ENCODE measurements at regions not wholly inside any gene's neighbourhood (a gene's known extent, or its start where the extent isn't known, plus 50 kb on each side); places are given as distances from the start of the nearest gene placed in this dataset.
A peak's percentile ranks its signal among the peaks of the same experiment; 100 is the strongest.
"Not testable (repeated sequence)": the region's sequence is repeated elsewhere in the genome, so short reads cannot be mapped to it uniquely, and the experiment has no call there.

- DNase-seq (ENCODE audit: low read depth, low spot score): not testable (repeated sequence)
These were observed 75.1 kb downstream of the KBTBD2 start for GRCh38 chr7:32816409-32816948.

GRCh38 chr7:32814779-32815178 is 76.8 kb downstream of the KBTBD2 start:
- not testable (repeated sequence) for DNase-seq (ENCODE audit: low read depth, low spot score)

- no peak for DNase-seq (ENCODE audit: low read depth, low spot score)
These were observed 81.7 kb downstream of the KBTBD2 start for GRCh38 chr7:32809871-32810270.

- no peak for DNase-seq (ENCODE audit: low read depth, low spot score)
These were observed 82.2 kb downstream of the KBTBD2 start for GRCh38 chr7:32809347-32809746.

GRCh38 chr7:32803406-32804141 is 88.0 kb downstream of the KBTBD2 start:
- no peak for DNase-seq (ENCODE audit: low read depth, low spot score)

GRCh38 chr7:32802305-32802910 is 89.2 kb downstream of the KBTBD2 start:
- DNase-seq (ENCODE audit: low read depth, low spot score): no peak

- DNase-seq (ENCODE audit: low read depth, low spot score): not testable (repeated sequence)
These were observed 98.5 kb downstream of the KBTBD2 start for GRCh38 chr7:32793053-32793452.

GRCh38 chr7:32790766-32791430 is 100.7 kb downstream of the KBTBD2 start:
- DNase-seq (ENCODE audit: low read depth, low spot score): peak; percentile 15

GRCh38 chr7:32789266-32789665 is 102.3 kb downstream of the KBTBD2 start:
- DNase-seq (ENCODE audit: low read depth, low spot score): not testable (repeated sequence)

GRCh38 chr7:32788174-32788573 is 103.4 kb downstream of the KBTBD2 start:
- DNase-seq (ENCODE audit: low read depth, low spot score): not testable (repeated sequence)

GRCh38 chr7:32785365-32785944 is 106.1 kb downstream of the KBTBD2 start:
- DNase-seq (ENCODE audit: low read depth, low spot score): peak; percentile 10

GRCh38 chr7:32779895-32780294 is 111.7 kb downstream of the KBTBD2 start:
- not testable (repeated sequence) for DNase-seq (ENCODE audit: low read depth, low spot score)

- no peak for DNase-seq (ENCODE audit: low read depth, low spot score)
These were observed 112.4 kb downstream of the KBTBD2 start for GRCh38 chr7:32779167-32779566.

- DNase-seq (ENCODE audit: low read depth, low spot score): not testable (repeated sequence)
These were observed 114.4 kb downstream of the KBTBD2 start for GRCh38 chr7:32777041-32777666.

GRCh38 chr7:32776318-32776717 is 115.2 kb downstream of the KBTBD2 start:
- DNase-seq (ENCODE audit: low read depth, low spot score): not testable (repeated sequence)

GRCh38 chr7:32775809-32776208 is 115.8 kb downstream of the KBTBD2 start:
- DNase-seq (ENCODE audit: low read depth, low spot score): not testable (repeated sequence)

GRCh38 chr7:32774541-32774951 is 117.0 kb downstream of the KBTBD2 start:
- DNase-seq (ENCODE audit: low read depth, low spot score): no peak

- DNase-seq (ENCODE audit: low read depth, low spot score): not testable (repeated sequence)
These were observed 122.6 kb downstream of the KBTBD2 start for GRCh38 chr7:32768866-32769510.

GRCh38 chr7:32768338-32768737 is 123.2 kb downstream of the KBTBD2 start:
- DNase-seq (ENCODE audit: low read depth, low spot score): not testable (repeated sequence)

GRCh38 chr7:32765649-32766251 is 125.8 kb downstream of the KBTBD2 start:
- DNase-seq (ENCODE audit: low read depth, low spot score): not testable (repeated sequence)
